H7 (cell line): ENCODE measurements at regions not wholly inside any gene's neighbourhood (a gene's known extent, or its start where the extent isn't known, plus 50 kb on each side); places are given as distances from the start of the nearest gene placed in this dataset.
"Not testable (repeated sequence)": the region's sequence is repeated elsewhere in the genome, so short reads cannot be mapped to it uniquely, and the experiment has no call there.

Experiments
- DNase-seq: peaks from one replicate; pipeline ENCODE4 v3.0.0; 2012
- H3K27me3 ChIP-seq: 2 replicates; pipeline ENCODE4 v1.6.0; 2011; ENCODE audit warnings: mild to moderate bottlenecking, low read length; ENCODE audit not compliant: control insufficient read depth, insufficient read depth
- H3K36me3 ChIP-seq: replicated peaks from 2 replicates; pipeline ENCODE4 v1.5.1; 2011; ENCODE audit warnings: low read length; ENCODE audit not compliant: control insufficient read depth, insufficient read depth
- H3K4me3 ChIP-seq: 2 replicates; pipeline ENCODE4 v1.5.1; 2011; ENCODE audit warnings: low read depth, mild to moderate bottlenecking, control low read depth, low read length, moderate library complexity; ENCODE audit not compliant: insufficient read depth

- H3K36me3 ChIP-seq = no peaks in the 10 kb centered on the region
- no peak overlapping the region for H3K4me3 ChIP-seq
- H3K27me3 ChIP-seq = no peaks in the 10 kb centered on the region
- no peak for DNase-seq
Observed at GRCh38 chr5:17828681-17829080, 194.4 kb downstream of the TAF11L14 start.

DNA sequence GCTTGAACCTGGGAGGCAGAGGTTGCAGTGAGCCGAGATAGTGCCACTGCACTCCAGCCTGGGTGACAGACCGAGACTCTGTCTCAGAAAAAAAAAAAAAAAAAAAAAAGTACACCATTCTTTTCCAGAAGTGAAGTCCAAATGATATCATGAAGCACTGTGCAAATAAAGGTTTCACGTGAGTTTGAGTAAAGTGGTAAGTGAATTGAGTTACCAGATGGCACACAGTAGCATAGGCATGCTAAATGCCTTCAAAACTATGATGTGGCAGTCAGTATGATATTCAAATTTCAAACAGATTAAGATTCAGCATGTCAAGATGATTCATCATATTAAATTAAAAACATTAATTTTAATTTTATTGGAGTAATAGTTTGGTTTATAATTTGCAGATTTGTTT lies 195.2 kb downstream of the TAF11L14 start:
- no peaks in the 10 kb centered on the region for H3K27me3 ChIP-seq
- no peaks in the 10 kb centered on the region for H3K36me3 ChIP-seq
- no peak overlapping the region for H3K4me3 ChIP-seq
- DNase-seq = no peak

- DNase-seq = no peak
- no peaks in the 10 kb centered on the region for H3K27me3 ChIP-seq
Observed at GRCh38 chr5:17831279-17831678, 197.0 kb downstream of the TAF11L14 start.

GRCh38 chr5:17832949-17833745 lies 198.9 kb downstream of the TAF11L14 start:
- Histone ChIP-seq H3K4me3 (no peak overlapping the region), H3K36me3 (no peaks in the 10 kb centered on the region), H3K27me3 (no peaks in the 10 kb centered on the region)
- no peak for DNase-seq

More at GRCh38 chr5:17831279-17831678, 197.0 kb downstream of the TAF11L14 start:
- Histone ChIP-seq H3K4me3 (no peak overlapping the region), H3K36me3 (no peaks in the 10 kb centered on the region)

DNA sequence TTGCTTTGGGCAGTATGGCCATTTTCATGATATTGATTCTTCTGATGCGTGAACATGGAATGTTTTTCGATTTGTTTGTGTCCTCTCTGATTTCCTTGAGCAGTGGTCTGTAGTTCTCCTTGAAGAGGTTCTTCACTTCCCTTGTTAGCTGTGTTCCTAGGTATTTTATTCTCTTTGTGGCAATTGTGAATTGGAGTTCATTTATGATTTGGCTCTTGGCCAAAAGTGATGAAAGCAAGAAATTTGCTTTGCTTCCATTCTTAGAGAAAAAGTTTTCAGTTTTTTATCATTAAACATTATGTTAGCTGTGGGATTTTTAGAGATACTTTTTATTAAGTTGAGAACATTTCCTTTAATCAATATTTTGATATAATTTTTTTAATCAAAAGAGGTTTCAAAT lies 203.5 kb downstream of the TAF11L14 start:
- no peak overlapping the region for H3K4me3 ChIP-seq
- no peaks in the 10 kb centered on the region for H3K27me3 ChIP-seq
- H3K36me3 ChIP-seq = no peaks in the 10 kb centered on the region
- DNase-seq = no peak

- no peak for DNase-seq
- H3K36me3 ChIP-seq = no peaks in the 10 kb centered on the region
- no peak overlapping the region for H3K4me3 ChIP-seq
- no peaks in the 10 kb centered on the region for H3K27me3 ChIP-seq
Observed at GRCh38 chr5:17838469-17838868, 204.2 kb downstream of the TAF11L14 start.

- no peak for DNase-seq
- no peaks in the 10 kb centered on the region for H3K27me3 ChIP-seq
- no peak overlapping the region for H3K4me3 ChIP-seq
- no peaks in the 10 kb centered on the region for H3K36me3 ChIP-seq
Observed at GRCh38 chr5:17839848-17840247, 205.6 kb downstream of the TAF11L14 start.

DNA sequence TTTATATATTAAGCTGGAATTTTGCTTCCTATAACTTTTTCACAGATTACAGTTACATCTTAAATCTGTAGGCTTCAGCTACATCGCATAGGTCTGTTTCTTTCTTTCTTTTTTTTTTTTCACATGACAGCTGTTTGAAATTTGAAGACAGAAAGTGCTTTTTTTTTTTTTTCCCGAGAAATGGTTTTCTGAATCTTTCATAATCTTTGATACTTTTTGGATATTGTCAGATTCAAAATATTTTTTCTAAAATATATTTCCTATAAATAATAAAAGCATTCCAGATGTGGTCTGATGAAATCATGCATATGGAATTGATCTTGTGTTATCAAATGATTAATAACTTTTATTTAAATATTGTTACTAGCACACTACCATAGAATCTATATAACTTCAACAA lies 212.2 kb downstream of the TAF11L14 start:
- H3K27me3 ChIP-seq = no peaks in the 10 kb centered on the region
- no peak for DNase-seq
- H3K4me3 ChIP-seq = no peak overlapping the region
- no peaks in the 10 kb centered on the region for H3K36me3 ChIP-seq

- no peaks in the 10 kb centered on the region for H3K27me3 ChIP-seq
- DNase-seq = no peak
- no peak overlapping the region for H3K4me3 ChIP-seq
- H3K36me3 ChIP-seq = no peaks in the 10 kb centered on the region
Observed at GRCh38 chr5:17847286-17847685, 213.0 kb downstream of the TAF11L14 start.

GRCh38 chr5:17852111-17852510 lies 217.9 kb downstream of the TAF11L14 start:
- no peaks in the 10 kb centered on the region for H3K27me3 ChIP-seq
- DNase-seq = no peak
- H3K36me3 ChIP-seq = no peaks in the 10 kb centered on the region
- H3K4me3 ChIP-seq = no peak overlapping the region

- H3K4me3 ChIP-seq = no peak overlapping the region
- H3K27me3 ChIP-seq = no peaks in the 10 kb centered on the region
- no peak for DNase-seq
- no peaks in the 10 kb centered on the region for H3K36me3 ChIP-seq
Observed at GRCh38 chr5:17852740-17853139, 218.5 kb downstream of the TAF11L14 start.

DNA sequence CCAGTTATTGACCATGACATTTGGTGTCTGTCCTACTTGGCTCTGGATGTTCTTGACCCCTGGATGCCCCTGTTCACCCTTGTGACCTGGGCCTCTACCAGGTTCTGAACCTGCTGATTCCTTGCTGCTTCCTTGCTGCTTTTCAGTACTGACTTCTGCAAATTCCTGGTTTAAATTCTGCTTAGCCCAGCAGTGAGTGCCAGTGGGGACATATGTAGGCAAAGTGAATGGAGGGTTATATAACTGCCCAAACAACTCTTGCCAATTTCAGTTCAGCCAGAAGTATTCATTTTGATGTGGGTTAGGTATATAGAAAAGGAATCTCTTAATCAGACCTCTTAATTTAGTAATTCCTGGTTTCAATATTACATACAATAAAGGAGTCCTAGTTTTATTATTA lies 220.6 kb downstream of the TAF11L14 start:
- no peak for DNase-seq
- Histone ChIP-seq H3K4me3 (no peak overlapping the region), H3K27me3 (no peaks in the 10 kb centered on the region), H3K36me3 (no peaks in the 10 kb centered on the region)

DNA sequence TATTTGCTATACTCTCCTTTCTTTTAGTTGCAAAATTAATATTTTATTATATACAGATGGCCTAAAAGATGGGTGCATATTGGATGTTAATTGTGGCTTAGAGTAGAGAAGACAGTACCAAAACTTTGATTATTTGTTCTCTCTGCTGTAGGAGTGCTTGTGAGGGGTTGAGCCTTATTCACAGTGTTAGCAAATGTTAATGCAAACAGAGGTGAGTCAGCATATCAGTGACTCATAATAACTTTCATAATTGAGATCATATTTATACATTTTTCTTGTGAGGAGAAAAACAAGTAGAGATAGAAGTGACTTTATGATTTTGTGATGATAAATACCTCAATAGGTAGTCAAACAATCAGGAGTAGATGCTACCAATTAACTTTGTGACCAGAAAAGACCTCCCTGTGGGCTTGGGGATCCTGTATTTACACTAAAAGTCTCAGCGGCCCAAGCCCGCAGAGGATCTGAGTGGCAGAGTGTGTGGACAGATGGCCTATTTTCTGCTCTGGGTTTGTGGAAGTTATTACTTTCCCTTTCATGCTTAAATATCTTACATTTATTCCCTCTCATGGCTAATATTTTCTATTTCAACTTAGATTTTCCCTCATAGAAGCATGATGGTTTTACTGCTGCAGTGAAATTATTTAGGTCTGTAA lies 226.5 kb downstream of the TAF11L14 start:
- H3K36me3 ChIP-seq = no peaks in the 10 kb centered on the region
- no peak for DNase-seq
- no peak overlapping the region for H3K4me3 ChIP-seq
- no peaks in the 10 kb centered on the region for H3K27me3 ChIP-seq

GRCh38 chr5:17864903-17865302 lies 230.6 kb downstream of the TAF11L14 start:
- not testable (repeated sequence) for H3K36me3 ChIP-seq, H3K27me3 ChIP-seq, DNase-seq, H3K4me3 ChIP-seq

GRCh38 chr5:17865966-17866365 lies 231.7 kb downstream of the TAF11L14 start:
- H3K36me3 ChIP-seq, DNase-seq, H3K27me3 ChIP-seq, H3K4me3 ChIP-seq: not testable (repeated sequence)
